ENCODE measurements at regions not wholly inside any gene's neighbourhood (a gene's known extent, or its start where the extent isn't known, plus 50 kb on each side); places are given as distances from the start of the nearest gene placed in this dataset.

- no peak for DNase-seq (ENCODE audit: low spot score)
- in situ Hi-C loops (cut with HindIII; ENCODE audit: low sequenced_read_pairs) = no loop called here
These were observed 127.6 kb downstream of the OAT start for GRCh38 chr10:124291001-124291701.

- in situ Hi-C loops (cut with HindIII; ENCODE audit: low sequenced_read_pairs) = no loop called here
- DNase-seq (ENCODE audit: low spot score) = peak; percentile 75
These were observed 128.6 kb downstream of the OAT start for GRCh38 chr10:124289851-124290795.

GRCh38 chr10:124288928-124289850 lies 129.5 kb downstream of the OAT start:
- DNase-seq (ENCODE audit: low spot score) = no peak
- in situ Hi-C loops (cut with HindIII; ENCODE audit: low sequenced_read_pairs) = no loop called here

DNA sequence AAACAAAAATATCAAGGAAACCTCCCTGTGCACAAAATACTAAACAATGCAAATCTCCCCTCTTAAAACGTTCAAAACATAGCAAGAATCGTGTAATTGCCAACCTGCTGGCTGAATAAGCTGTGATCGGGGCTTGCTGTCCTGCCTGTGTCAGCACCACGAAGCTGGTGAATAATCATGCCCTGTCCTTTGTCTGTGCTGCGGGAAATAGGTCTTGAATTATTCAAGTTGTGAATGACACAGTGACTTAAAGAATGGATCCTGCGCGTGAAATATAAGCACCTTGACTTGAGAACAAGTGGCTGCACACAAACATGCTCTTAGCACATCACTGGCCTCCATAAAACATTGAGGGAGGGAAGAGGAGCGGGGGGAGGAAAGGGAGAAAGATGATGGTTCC lies 130.2 kb downstream of the OAT start:
- in situ Hi-C loops (cut with HindIII; ENCODE audit: low sequenced_read_pairs) = no loop called here
- DNase-seq (ENCODE audit: low spot score) = no peak

DNA sequence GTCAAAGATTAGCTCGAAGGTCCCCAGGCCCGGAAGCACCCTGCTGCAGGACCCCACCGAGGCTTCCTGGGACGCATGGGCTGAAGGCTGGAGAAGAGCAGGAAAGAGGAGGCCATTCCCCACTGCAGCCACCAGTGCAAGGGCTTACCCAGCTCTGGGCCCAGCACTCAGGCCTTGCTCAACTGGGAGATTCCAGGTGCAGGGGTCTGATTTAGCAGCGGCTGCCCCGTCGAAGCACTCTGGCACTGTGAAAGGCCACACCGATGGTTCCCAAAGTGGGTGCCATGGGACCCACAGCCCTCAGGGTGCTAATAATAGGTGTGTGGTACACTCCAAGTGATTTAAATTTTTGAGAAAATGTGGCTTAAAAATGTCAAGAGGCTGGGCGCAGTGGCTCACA lies 130.9 kb downstream of the OAT start:
- no peak for DNase-seq (ENCODE audit: low spot score)
- in situ Hi-C loops (cut with HindIII; ENCODE audit: low sequenced_read_pairs) = no loop called here

DNA sequence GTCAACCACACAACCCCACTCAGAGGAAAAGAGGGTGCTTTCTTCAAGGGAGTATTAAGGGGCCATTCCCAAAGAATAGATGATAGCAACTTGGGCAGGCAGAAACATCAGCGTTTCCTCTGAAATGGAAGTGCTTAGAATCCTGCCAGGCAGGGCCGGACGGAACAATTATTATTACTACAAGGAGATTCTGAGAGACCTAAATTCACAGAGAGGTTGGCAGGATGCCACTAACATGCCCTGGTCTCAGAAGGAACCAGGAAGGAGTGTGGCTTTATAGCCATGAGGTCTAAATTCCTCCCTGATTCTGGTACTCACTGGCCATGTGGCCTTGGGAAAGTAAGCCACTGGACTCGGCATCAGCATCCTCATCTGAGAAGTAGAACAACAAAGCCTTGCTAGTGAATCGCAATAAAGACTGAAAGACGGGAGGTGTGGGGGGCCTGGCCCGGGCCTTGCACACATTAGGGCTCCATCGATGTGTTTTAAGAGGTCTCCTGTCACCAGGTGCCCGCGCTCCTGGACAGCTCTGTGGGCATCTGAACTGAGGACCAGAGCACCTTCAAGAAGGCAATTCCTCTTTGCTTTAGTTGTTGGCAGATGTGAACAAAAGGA lies 131.5 kb downstream of the OAT start:
- DNase-seq (ENCODE audit: low spot score) = no peak
- in situ Hi-C loops (cut with HindIII; ENCODE audit: low sequenced_read_pairs) = no loop called here

GRCh38 chr10:124286621-124287020 lies 132.1 kb downstream of the OAT start:
- no peak for DNase-seq (ENCODE audit: low spot score)
- in situ Hi-C loops (cut with HindIII; ENCODE audit: low sequenced_read_pairs) = no loop called here

DNA sequence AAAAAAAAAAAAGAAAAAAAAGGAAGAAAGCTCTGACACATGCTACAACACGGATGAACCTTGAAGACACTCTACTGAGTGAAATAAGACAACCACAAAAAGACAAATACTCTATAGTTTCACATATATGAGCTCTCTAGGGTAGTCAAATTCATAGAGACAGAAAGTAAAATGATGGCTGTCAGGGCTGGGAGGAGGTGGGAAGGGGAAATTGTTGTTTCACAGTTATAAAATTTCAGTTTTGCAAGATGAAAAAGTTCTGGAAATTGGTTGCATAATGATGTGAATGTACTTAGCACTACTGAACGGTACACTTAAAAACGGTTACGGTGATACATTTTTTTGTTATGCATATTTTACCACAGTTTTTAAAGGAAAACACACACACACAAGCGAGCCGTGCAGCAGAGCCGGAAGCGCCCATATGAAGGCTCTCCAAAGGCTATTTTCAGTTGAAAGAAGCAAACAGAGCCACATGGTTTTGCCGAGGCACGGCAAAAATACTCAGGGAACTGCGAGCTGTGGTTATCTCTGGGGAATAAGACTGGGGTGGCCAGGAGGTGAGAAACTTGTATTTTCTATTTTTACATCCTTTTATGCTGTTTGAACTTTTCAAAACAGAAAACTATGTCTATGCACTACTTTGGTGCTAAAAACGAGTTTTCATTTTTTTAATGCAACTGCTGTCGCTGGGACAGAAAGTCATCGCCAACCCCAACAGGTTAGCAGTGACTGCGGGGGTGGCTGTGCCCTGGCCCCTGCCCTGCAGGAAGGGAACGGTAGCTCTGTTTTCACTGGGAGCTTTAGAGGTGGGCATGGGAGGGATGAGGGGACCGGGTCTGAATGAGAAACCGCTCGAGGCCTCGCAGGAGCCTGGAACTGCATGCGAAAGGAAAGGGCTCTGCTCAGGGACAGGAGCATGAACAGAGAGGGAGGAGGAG lies 132.9 kb downstream of the OAT start:
- in situ Hi-C loops (cut with HindIII; ENCODE audit: low sequenced_read_pairs) = no loop called here
- DNase-seq (ENCODE audit: low spot score) = no peak

DNA sequence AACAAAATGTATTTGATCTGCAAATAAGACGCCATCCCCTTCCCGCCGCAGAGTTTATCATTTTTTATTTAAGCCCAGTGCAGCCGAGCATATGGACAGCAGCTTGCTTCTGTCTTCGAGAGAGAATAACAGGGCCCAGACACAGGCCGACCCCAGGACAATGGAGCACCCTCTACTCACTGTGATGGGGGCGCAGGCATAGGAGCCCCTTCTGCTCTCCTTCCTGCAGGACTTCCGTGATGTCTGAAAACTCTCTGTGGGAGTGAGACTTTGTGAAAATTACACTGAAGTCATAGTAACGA lies 134.8 kb downstream of the OAT start:
- DNase-seq (ENCODE audit: low spot score) = no peak
- in situ Hi-C loops (cut with HindIII; ENCODE audit: low sequenced_read_pairs) = no loop called here

DNA sequence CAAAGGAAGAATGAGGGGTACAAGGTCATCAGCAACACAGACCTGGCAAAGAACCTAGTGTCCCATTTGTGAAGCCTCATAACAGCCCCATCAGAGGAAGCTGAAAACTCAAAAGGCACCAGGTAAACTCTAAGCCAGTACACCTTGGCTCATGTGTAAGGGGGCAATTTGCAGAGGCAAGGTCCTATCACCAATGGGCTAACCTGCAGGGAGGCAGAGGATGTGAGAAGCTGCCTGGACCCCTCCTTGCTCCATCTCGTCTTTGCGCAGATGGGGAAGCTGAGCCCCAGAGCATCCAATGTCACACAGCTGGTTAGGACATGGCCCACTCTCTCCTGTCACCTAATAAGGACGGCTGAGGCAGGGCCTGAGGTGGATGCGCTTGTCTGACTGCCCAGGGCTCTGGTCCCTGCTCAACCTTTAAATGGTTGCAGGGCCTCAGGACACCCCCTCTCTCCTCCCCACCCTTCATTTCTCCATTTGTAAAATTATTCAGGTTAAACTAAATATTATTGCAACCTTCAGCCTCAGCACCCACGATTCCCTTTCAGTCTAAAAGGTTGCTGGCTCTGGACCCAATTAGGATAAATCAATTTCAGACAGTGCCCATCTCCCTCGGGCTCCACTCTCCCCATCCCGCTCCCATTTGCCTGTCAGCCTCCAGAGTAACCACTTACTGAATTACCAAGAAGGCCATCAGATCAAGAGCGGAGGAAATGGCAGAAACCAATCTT lies 135.3 kb downstream of the OAT start:
- in situ Hi-C loops (cut with HindIII; ENCODE audit: low sequenced_read_pairs) = no loop called here
- DNase-seq (ENCODE audit: low spot score) = no peak

GRCh38 chr10:124282326-124282725 lies 136.4 kb downstream of the OAT start:
- in situ Hi-C loops (cut with HindIII; ENCODE audit: low sequenced_read_pairs) = no loop called here
- DNase-seq (ENCODE audit: low spot score) = no peak

DNA sequence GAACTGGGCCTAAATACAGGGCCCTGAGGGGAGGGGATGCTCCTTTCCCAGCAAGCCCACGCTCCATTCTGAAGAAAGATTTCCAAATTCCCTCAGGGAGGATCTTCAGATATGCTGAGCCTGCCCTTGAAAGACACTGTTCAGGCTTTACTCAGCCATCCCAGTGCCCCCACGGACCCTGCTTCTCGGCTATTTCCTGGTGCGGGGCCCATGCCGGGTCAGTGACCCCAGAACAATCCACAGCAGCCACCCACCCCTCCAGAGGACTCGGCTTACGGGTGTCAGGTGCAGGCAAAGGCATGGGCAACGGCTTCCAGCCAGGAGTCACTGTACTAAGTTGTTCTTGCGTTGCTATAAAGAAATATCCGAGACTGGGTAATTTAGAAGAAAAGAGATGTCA lies 137.1 kb downstream of the OAT start:
- no peak for DNase-seq (ENCODE audit: low spot score)
- in situ Hi-C loops (cut with HindIII; ENCODE audit: low sequenced_read_pairs) = no loop called here

DNA sequence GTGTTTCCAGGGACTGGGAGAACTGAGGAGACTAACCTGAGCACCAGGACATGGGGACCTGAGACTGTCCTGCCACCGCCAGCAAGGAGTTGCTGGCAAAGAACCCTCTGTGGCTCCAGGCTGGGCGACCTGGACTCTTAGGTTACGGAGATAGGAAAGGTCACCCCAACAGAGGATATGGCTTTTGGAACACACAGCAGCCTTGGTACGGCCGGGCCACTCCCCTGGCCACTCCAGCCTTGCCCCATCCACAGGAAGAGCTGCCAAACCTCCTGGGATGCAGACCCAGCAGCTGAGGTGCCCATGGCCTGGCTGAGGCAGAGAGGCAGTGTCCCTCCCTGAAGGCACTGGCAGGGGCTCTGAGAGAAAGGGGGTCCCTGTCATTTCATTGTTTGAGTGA lies 137.8 kb downstream of the OAT start:
- in situ Hi-C loops (cut with HindIII; ENCODE audit: low sequenced_read_pairs) = no loop called here
- DNase-seq (ENCODE audit: low spot score) = no peak

DNA sequence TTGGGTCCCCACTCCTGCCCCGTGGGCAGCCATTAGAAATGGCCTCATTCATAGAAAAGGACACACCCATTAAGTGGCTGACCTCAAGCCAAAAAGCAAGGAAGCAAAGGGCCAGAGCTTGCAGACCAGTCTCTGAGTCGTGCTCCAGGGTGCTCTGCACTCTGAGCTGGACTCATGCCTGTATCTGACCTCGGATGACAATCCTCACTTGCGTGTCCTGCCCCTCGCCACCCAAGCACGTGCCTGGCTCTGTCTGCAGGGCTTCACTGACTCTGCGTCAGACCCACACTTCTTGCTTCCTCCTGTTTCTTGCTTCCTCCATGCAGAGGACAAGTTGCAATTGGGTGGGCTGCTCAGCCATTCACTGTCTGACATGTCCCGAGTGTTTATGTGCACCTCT lies 138.8 kb downstream of the OAT start:
- in situ Hi-C loops (cut with HindIII; ENCODE audit: low sequenced_read_pairs) = no loop called here

GRCh38 chr10:124279298-124279697 lies 139.4 kb downstream of the OAT start:
- in situ Hi-C loops (cut with HindIII; ENCODE audit: low sequenced_read_pairs) = no loop called here
- no peak for DNase-seq (ENCODE audit: low spot score)

More for the DNA sequence above, 138.8 kb downstream of the OAT start:
- no peak for DNase-seq (ENCODE audit: low spot score)

DNA sequence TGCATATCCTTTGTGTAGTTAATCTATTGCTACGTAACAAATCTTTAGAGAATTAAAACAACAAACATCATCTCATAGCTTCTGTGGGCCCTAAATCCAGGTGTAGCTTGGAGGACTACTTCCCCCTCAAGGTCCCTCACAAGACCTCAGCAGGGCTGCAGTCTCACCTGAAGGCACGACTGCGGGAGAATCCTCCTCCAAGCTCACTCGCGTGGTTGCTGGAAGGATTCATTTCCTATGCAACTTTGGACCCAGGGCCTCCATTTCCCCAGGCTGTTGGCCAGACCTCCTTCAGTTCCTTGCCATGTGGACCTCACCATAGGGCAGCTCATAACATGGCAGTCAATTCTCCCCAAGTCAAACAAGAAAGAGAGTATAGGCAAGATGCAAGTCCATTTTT lies 140.4 kb downstream of the OAT start:
- no peak for DNase-seq (ENCODE audit: low spot score)
- in situ Hi-C loops (cut with HindIII; ENCODE audit: low sequenced_read_pairs) = no loop called here

GRCh38 chr10:124273141-124273540 lies 145.6 kb downstream of the OAT start:
- in situ Hi-C loops (cut with HindIII; ENCODE audit: low sequenced_read_pairs) = no loop called here
- no peak for DNase-seq (ENCODE audit: low spot score)

GRCh38 chr10:124271676-124272075 lies 147.0 kb downstream of the OAT start:
- in situ Hi-C loops (cut with HindIII; ENCODE audit: low sequenced_read_pairs) = no loop called here
- no peak for DNase-seq (ENCODE audit: low spot score)

Measured in G401 (cell line).